HL-60 (cell line): ENCODE measurements at regions not wholly inside any gene's neighbourhood (a gene's known extent, or its start where the extent isn't known, plus 50 kb on each side); places are given as distances from the start of the nearest gene placed in this dataset.

Experiments used
- DNase-seq, 2 experiments: peaks; one replicate each; pipeline ENCODE4 v3.0.0-alpha.2; 2010 to 2020; ENCODE audit warnings: low read depth in 1 of 2, low spot score in 1 of 2
- H3K27ac ChIP-seq: fragments of 250-450 bp; sonication (Bioruptor Pico); replicated peaks from 2 replicates; pipeline ENCODE4 v1.5.1; 2020; ENCODE audit warnings: mild to moderate bottlenecking, moderate library complexity
- H3K27me3 ChIP-seq: fragments of 250-450 bp; sonication (Bioruptor Pico); 2 replicates; pipeline ENCODE4 v1.5.1; 2021; ENCODE audit warnings: mild to moderate bottlenecking, moderate library complexity; ENCODE audit not compliant: insufficient read depth, poor library complexity, severe bottlenecking
- H3K4me3 ChIP-seq: replicated peaks from 2 replicates; pipeline ENCODE4 v1.5.1; 2011; ENCODE audit warnings: mild to moderate bottlenecking, control low read depth, low read length; ENCODE audit not compliant: insufficient read depth
- GABPA ChIP-seq: IDR thresholded peaks from 2 replicates; pipeline ENCODE4 v1.6.1; 2012; ENCODE audit warnings: low read depth
- POLR2AphosphoS5 ChIP-seq: IDR thresholded peaks from 2 replicates; pipeline ENCODE4 v1.6.1; 2012; ENCODE audit warnings: low read depth
- SPI1 ChIP-seq: IDR thresholded peaks from 2 replicates; pipeline ENCODE4 v1.6.1; 2012; ENCODE audit warnings: low read depth, mild to moderate bottlenecking, borderline replicate concordance
- TF ChIP-seq, protein P1 (sequence below): IDR thresholded peaks from one replicate; pipeline ENCODE4 v1.5.1; 2011; ENCODE audit warnings: low read length, control low read depth, inconsistent platforms; ENCODE audit not compliant: insufficient read depth
- TF ChIP-seq, protein P2 (sequence below): IDR thresholded peaks from 2 replicates; pipeline ENCODE4 v1.6.1; 2012; ENCODE audit warnings: low read depth; ENCODE audit not compliant: insufficient replicate concordance

DNA sequence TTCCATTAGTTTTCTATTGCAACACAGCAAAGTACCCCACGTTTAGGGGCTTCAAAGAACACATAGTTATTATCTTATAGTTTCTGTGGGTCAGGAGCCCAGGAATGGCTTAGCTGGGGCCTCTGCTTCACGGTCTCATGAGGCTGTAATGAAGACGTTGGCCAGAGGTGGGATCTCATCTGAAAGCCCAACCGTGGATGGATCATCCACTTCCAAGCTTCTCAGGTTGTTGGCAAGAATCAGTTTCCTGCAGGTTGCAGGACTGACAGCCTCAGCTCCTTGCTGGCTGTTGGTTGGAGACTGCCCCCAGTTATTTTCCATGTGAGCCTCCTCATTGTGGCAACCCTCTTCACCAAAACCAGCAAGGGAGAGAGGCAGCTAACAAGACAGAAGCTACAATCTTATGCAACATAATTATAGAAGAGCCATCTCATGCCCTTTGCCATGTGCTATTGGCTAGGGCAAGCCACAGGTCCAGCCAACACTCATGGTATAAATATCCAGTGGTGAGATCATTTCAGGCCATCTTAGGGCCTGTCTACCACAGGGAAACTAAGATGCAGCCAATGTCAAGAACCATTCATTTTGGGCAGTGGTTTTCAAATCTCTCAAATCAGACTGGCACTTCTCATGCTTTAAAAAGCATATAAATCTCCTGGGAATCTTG, 452.4 kb downstream of the MED13L start:
- no peak for TF ChIP-seq SPI1
- TF ChIP-seq, protein P1, sequence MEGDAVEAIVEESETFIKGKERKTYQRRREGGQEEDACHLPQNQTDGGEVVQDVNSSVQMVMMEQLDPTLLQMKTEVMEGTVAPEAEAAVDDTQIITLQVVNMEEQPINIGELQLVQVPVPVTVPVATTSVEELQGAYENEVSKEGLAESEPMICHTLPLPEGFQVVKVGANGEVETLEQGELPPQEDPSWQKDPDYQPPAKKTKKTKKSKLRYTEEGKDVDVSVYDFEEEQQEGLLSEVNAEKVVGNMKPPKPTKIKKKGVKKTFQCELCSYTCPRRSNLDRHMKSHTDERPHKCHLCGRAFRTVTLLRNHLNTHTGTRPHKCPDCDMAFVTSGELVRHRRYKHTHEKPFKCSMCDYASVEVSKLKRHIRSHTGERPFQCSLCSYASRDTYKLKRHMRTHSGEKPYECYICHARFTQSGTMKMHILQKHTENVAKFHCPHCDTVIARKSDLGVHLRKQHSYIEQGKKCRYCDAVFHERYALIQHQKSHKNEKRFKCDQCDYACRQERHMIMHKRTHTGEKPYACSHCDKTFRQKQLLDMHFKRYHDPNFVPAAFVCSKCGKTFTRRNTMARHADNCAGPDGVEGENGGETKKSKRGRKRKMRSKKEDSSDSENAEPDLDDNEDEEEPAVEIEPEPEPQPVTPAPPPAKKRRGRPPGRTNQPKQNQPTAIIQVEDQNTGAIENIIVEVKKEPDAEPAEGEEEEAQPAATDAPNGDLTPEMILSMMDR = no peak
- TF ChIP-seq POLR2AphosphoS5 = no peak
- TF ChIP-seq GABPA = no peak
- TF ChIP-seq, protein P2, sequence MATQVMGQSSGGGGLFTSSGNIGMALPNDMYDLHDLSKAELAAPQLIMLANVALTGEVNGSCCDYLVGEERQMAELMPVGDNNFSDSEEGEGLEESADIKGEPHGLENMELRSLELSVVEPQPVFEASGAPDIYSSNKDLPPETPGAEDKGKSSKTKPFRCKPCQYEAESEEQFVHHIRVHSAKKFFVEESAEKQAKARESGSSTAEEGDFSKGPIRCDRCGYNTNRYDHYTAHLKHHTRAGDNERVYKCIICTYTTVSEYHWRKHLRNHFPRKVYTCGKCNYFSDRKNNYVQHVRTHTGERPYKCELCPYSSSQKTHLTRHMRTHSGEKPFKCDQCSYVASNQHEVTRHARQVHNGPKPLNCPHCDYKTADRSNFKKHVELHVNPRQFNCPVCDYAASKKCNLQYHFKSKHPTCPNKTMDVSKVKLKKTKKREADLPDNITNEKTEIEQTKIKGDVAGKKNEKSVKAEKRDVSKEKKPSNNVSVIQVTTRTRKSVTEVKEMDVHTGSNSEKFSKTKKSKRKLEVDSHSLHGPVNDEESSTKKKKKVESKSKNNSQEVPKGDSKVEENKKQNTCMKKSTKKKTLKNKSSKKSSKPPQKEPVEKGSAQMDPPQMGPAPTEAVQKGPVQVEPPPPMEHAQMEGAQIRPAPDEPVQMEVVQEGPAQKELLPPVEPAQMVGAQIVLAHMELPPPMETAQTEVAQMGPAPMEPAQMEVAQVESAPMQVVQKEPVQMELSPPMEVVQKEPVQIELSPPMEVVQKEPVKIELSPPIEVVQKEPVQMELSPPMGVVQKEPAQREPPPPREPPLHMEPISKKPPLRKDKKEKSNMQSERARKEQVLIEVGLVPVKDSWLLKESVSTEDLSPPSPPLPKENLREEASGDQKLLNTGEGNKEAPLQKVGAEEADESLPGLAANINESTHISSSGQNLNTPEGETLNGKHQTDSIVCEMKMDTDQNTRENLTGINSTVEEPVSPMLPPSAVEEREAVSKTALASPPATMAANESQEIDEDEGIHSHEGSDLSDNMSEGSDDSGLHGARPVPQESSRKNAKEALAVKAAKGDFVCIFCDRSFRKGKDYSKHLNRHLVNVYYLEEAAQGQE = no peak
- Histone ChIP-seq H3K27me3 (no peaks in the 10 kb centered on the region), H3K27ac (no peak overlapping the region), H3K4me3 (no peak overlapping the region)
- DNase-seq = no peak

DNA sequence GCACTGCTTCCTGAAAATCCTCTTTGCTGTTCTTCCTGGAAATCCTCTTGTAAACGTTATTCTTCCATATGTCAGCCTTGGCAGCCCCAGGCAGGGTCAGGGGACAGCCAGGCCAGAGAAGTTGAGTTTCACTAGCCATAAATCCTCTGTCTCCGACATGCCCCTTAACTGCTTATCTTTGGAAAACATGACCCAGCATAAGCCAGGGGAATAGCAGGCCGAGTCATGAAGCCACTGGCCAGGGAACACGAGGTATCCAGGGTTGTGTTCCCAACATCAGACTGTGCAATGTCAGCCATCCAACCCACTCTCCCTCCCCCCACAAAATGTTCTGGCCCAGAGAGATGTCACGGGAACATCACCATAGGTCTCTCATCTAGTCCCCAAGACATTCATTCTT, 453.9 kb downstream of the MED13L start:
- Histone ChIP-seq H3K27ac (no peak overlapping the region), H3K27me3 (no peaks in the 10 kb centered on the region), H3K4me3 (no peak overlapping the region)
- DNase-seq = no peak
- no peak for TF ChIP-seq GABPA
- TF ChIP-seq SPI1 = no peak
- TF ChIP-seq, protein P2 = no peak
- TF ChIP-seq, protein P1 = no peak
- no peak for TF ChIP-seq POLR2AphosphoS5

DNA sequence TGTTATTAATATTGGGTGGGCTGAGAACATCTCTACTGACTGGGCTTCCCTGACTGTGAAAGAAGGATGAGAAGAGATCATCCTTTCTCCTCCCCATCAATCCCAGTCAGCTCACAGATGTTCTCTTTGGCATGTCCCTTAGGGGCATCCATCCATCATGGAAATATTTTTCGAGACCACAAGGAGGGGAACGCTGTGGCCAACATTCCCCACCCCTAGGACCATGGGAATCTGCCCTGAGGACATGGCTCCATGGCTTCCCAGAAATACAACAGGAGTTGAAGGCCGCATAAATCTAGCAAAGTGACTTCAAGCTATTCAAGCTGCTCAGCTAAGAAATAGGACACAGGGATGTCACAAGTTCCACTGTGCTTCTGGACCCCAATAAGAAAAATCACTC, 456.8 kb downstream of the MED13L start:
- TF ChIP-seq, protein P1 = no peak
- no peak for TF ChIP-seq GABPA
- no peak for TF ChIP-seq POLR2AphosphoS5
- no peak for TF ChIP-seq SPI1
- TF ChIP-seq, protein P2 = no peak
- Histone ChIP-seq H3K27me3 (no peaks in the 10 kb centered on the region), H3K27ac (no peak overlapping the region), H3K4me3 (no peak overlapping the region)
- no peak for DNase-seq
